Activated naive CD8-positive, alpha-beta T cell treated with anti-CD3 and anti-CD28 coated beads for 36 hours (primary cell): ENCODE measurements at regions not wholly inside any gene's neighbourhood (a gene's known extent, or its start where the extent isn't known, plus 50 kb on each side); places are given as distances from the start of the nearest gene placed in this dataset.

Experiments
- DNase-seq: peaks from one replicate; pipeline ENCODE4 v3.0.0; 2021
- H3K27ac Mint-ChIP-seq: one replicate; pipeline ENCODE4 v1.8.0; 2022; ENCODE audit warnings: mild to moderate bottlenecking, moderate library complexity, mixed read lengths
- H3K27me3 Mint-ChIP-seq: one replicate; pipeline ENCODE4 v1.8.0; 2022; ENCODE audit warnings: mild to moderate bottlenecking, mixed read lengths
- H3K36me3 Mint-ChIP-seq: one replicate; pipeline ENCODE4 v1.8.0; 2021; ENCODE audit warnings: mild to moderate bottlenecking, mixed read lengths
- H3K4me1 Mint-ChIP-seq: one replicate; pipeline ENCODE4 v1.8.0; 2021; ENCODE audit warnings: mixed read lengths
- H3K4me3 Mint-ChIP-seq: one replicate; pipeline ENCODE4 v1.8.0; 2022; ENCODE audit warnings: mild to moderate bottlenecking, moderate library complexity, mixed read lengths
- H3K9me3 Mint-ChIP-seq: one replicate; pipeline ENCODE4 v1.8.0; 2022; ENCODE audit warnings: mixed read lengths

- H3K4me3 Mint-ChIP-seq, result no peak overlapping the region
- no peaks in the 10 kb centered on the region for H3K36me3 Mint-ChIP-seq
- H3K4me1 Mint-ChIP-seq, result no peaks in the 10 kb centered on the region
- H3K27me3 Mint-ChIP-seq, result no peaks in the 10 kb centered on the region
- no peak overlapping the region for H3K27ac Mint-ChIP-seq
- H3K9me3 Mint-ChIP-seq, result no peaks in the 10 kb centered on the region
- no peak for DNase-seq
Measured at GRCh38 chr3:22098021-22098420, 347.0 kb upstream of the ZNF385D start.

- no peaks in the 10 kb centered on the region for H3K27me3 Mint-ChIP-seq
- H3K36me3 Mint-ChIP-seq, result no peaks in the 10 kb centered on the region
- H3K9me3 Mint-ChIP-seq, result no peaks in the 10 kb centered on the region
- H3K27ac Mint-ChIP-seq, result no peak overlapping the region
- H3K4me3 Mint-ChIP-seq, result no peak overlapping the region
- no peak for DNase-seq
- no peaks in the 10 kb centered on the region for H3K4me1 Mint-ChIP-seq
Measured at GRCh38 chr3:22101351-22101750, 350.3 kb upstream of the ZNF385D start.

DNA sequence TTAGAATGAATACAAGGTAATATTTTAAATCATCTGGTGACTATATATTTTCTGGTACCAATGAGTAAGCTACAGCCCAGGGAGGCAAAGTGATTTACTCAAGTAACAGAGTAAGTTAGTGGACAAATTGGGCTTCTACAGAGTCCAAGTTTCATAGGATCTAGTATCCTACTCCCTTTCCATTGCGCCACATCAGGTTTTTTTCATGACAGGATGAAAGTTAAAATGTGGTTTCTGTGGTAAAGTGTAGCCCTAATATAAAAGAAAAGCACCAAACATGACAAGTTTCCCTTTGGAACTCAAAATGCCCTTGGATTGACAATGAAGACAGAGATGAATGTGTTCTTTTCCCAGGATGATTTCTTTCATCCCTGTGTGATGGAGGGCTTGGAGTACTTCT is 350.8 kb upstream of the ZNF385D start:
- no peak for DNase-seq
- H3K9me3 Mint-ChIP-seq, result no peaks in the 10 kb centered on the region
- H3K4me1 Mint-ChIP-seq, result no peaks in the 10 kb centered on the region
- H3K27me3 Mint-ChIP-seq, result no peaks in the 10 kb centered on the region
- no peak overlapping the region for H3K27ac Mint-ChIP-seq
- no peak overlapping the region for H3K4me3 Mint-ChIP-seq
- no peaks in the 10 kb centered on the region for H3K36me3 Mint-ChIP-seq

DNA sequence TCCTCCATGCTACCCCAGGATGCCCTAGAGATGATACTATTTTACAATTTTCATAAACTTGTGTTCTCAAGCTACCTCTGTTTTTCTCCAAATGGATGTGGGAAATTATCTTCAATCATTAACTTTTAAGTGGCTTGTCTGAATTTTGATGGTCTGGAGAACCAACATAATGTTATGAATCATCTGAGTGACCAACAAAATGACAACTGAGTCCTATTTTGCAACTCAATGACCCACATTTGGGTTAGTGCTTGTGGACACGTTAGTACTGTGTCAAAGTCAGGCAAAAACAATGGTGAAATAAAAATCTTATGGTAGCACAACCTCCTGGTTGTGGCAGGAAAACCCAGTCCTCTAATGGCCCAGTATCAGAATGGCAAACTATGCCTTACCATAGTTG is 352.4 kb upstream of the ZNF385D start:
- no peak overlapping the region for H3K4me3 Mint-ChIP-seq
- H3K27ac Mint-ChIP-seq, result no peak overlapping the region
- H3K4me1 Mint-ChIP-seq, result no peaks in the 10 kb centered on the region
- no peaks in the 10 kb centered on the region for H3K27me3 Mint-ChIP-seq
- no peaks in the 10 kb centered on the region for H3K36me3 Mint-ChIP-seq
- H3K9me3 Mint-ChIP-seq, result no peaks in the 10 kb centered on the region
- no peak for DNase-seq

- Mint-ChIP-seq H3K27ac (no peak overlapping the region), H3K27me3 (no peaks in the 10 kb centered on the region), H3K36me3 (no peaks in the 10 kb centered on the region), H3K4me3 (no peak overlapping the region), H3K9me3 (no peaks in the 10 kb centered on the region), H3K4me1 (no peaks in the 10 kb centered on the region)
- no peak for DNase-seq
Measured at GRCh38 chr3:22106213-22106896, 355.3 kb upstream of the ZNF385D start.

DNA sequence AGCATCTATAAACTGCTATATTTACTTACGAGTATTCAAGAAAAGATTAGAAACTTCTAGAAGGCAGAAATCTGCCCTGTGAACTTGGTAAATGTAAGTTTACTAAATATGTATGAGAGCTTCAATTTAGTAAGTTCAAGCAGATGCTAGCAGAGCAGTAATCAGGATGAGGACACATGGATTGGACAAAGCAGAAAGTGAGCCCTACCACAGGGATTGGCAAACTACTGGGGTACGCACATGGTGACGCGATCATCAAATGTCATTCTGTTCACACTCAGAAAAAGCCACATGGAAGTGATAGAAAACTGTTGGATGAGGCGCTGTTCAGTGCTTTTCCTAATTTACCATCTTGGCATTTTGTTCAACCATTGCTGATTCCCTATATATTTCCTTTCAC is 360.2 kb upstream of the ZNF385D start:
- Mint-ChIP-seq H3K27me3 (no peaks in the 10 kb centered on the region), H3K4me3 (no peak overlapping the region), H3K27ac (no peak overlapping the region), H3K36me3 (no peaks in the 10 kb centered on the region), H3K9me3 (no peaks in the 10 kb centered on the region), H3K4me1 (no peaks in the 10 kb centered on the region)
- DNase-seq, result no peak

- DNase-seq, result no peak
- Mint-ChIP-seq H3K27me3 (no peaks in the 10 kb centered on the region), H3K27ac (no peak overlapping the region), H3K4me3 (no peak overlapping the region), H3K9me3 (no peaks in the 10 kb centered on the region), H3K4me1 (no peaks in the 10 kb centered on the region), H3K36me3 (no peaks in the 10 kb centered on the region)
Measured at GRCh38 chr3:22113453-22113852, 362.4 kb upstream of the ZNF385D start.

GRCh38 chr3:22115581-22115980 is 364.6 kb upstream of the ZNF385D start:
- H3K27me3 Mint-ChIP-seq, result no peaks in the 10 kb centered on the region
- H3K36me3 Mint-ChIP-seq, result no peaks in the 10 kb centered on the region
- no peak overlapping the region for H3K4me3 Mint-ChIP-seq
- H3K27ac Mint-ChIP-seq, result no peak overlapping the region
- no peak for DNase-seq
- no peaks in the 10 kb centered on the region for H3K9me3 Mint-ChIP-seq
- no peaks in the 10 kb centered on the region for H3K4me1 Mint-ChIP-seq

GRCh38 chr3:22117091-22117490 is 366.1 kb upstream of the ZNF385D start:
- H3K4me1 Mint-ChIP-seq, result no peaks in the 10 kb centered on the region
- no peaks in the 10 kb centered on the region for H3K9me3 Mint-ChIP-seq
- no peak overlapping the region for H3K4me3 Mint-ChIP-seq
- no peak overlapping the region for H3K27ac Mint-ChIP-seq
- H3K27me3 Mint-ChIP-seq, result no peaks in the 10 kb centered on the region
- no peaks in the 10 kb centered on the region for H3K36me3 Mint-ChIP-seq
- DNase-seq, result no peak

DNA sequence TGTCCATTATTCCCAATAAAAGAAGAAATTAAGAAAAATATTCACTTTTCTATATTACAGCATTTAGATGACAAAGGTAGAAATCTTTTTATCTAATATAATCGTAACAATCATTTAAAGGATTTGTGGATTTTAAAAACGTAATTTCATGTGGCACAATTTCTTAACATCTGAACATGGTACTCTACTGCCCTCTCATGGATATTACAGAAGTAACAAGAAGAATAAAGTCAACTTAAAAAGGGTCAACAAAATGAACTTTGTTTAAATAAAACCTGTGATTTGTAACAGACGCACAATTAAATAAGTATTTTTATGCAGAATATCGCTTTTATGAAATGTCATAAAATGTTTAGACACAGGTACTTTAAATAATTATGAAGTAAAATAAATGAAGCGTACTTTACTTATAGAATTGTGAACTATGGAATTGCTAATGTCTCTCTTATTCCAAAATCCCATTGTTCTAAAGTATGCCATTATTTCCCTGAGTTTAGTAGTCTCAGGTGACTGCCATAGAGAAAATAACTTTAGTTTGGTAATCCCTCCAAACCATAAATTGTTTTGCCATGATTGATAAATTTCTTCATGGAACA is 366.8 kb upstream of the ZNF385D start:
- H3K4me3 Mint-ChIP-seq, result no peak overlapping the region
- H3K4me1 Mint-ChIP-seq, result no peaks in the 10 kb centered on the region
- DNase-seq, result no peak
- H3K27me3 Mint-ChIP-seq, result no peaks in the 10 kb centered on the region
- no peaks in the 10 kb centered on the region for H3K9me3 Mint-ChIP-seq
- no peaks in the 10 kb centered on the region for H3K36me3 Mint-ChIP-seq
- H3K27ac Mint-ChIP-seq, result no peak overlapping the region

DNA sequence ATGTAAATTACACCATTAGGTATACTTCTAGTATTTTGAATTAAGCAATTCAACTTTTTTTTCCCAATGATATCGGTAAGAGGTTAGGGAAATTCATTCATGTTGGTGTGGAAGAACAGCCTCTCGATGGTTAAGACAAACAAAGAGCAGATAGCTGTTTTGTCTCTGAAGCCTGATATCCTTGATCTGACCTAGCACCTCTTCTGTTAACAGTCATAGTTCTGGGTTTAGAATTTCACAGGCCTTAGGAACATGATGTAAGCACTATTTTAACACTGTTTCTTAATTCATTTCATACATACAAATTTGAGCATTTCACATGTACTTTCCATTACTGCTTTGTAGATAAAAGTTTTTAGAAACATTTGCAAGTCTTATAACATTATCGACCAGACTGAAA is 367.5 kb upstream of the ZNF385D start:
- no peaks in the 10 kb centered on the region for H3K4me1 Mint-ChIP-seq

GRCh38 chr3:22121068-22121701 is 370.2 kb upstream of the ZNF385D start:
- Mint-ChIP-seq H3K27ac (no peak overlapping the region), H3K27me3 (no peaks in the 10 kb centered on the region), H3K36me3 (no peaks in the 10 kb centered on the region), H3K9me3 (no peaks in the 10 kb centered on the region), H3K4me3 (no peak overlapping the region), H3K4me1 (no peaks in the 10 kb centered on the region)
- DNase-seq, result no peak

More for the DNA sequence above, 367.5 kb upstream of the ZNF385D start:
- no peaks in the 10 kb centered on the region for H3K9me3 Mint-ChIP-seq
- no peaks in the 10 kb centered on the region for H3K27me3 Mint-ChIP-seq
- H3K4me3 Mint-ChIP-seq, result no peak overlapping the region
- DNase-seq, result no peak
- no peak overlapping the region for H3K27ac Mint-ChIP-seq
- no peaks in the 10 kb centered on the region for H3K36me3 Mint-ChIP-seq

DNA sequence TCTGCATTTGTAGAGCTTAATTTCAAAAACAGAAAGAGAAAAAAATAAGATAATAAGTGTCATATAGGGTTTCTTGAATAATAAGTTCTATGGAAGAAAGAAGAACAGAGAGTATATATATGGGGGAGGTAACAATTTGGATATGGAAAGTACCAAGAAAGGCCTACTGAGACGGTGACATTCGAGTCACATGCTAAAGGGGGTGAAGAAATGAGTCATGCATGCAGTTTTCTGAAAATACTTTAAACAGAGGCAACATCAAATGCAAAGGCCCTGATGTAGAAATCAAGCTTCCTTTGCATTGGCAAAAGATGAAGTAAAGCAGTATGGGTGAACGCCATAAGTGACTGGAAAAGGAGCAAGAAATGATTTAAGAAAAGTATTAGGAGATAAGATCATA is 371.6 kb upstream of the ZNF385D start:
- Mint-ChIP-seq H3K4me1 (no peaks in the 10 kb centered on the region), H3K9me3 (no peaks in the 10 kb centered on the region), H3K36me3 (no peaks in the 10 kb centered on the region), H3K27ac (no peak overlapping the region), H3K4me3 (no peak overlapping the region), H3K27me3 (no peaks in the 10 kb centered on the region)
- no peak for DNase-seq

DNA sequence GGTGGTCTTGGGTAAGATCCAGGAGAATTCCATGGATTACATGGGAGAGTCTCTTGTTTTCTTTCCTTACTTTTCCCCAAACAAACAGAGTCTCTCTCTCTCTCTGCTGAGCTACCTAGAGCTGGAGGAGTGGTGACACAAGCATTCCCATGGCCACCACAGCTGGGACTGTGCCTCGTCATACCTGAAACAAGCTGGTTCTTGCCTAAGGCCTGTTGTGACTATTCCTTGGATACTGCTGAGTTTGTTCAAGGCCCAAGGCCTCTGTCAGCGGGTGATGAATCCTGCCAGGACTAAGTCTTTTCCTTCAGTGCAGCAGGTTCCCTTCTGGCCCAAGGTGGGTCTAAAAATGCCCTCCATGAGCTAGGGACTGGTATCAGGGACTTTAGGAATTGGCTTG is 378.1 kb upstream of the ZNF385D start:
- Mint-ChIP-seq H3K4me3 (no peak overlapping the region), H3K36me3 (no peaks in the 10 kb centered on the region), H3K27ac (no peak overlapping the region)

GRCh38 chr3:22141769-22142168 is 390.8 kb upstream of the ZNF385D start:
- DNase-seq, result no peak
- H3K27ac Mint-ChIP-seq, result no peak overlapping the region
- no peaks in the 10 kb centered on the region for H3K36me3 Mint-ChIP-seq
- no peaks in the 10 kb centered on the region for H3K9me3 Mint-ChIP-seq
- no peaks in the 10 kb centered on the region for H3K27me3 Mint-ChIP-seq
- no peaks in the 10 kb centered on the region for H3K4me1 Mint-ChIP-seq
- no peak overlapping the region for H3K4me3 Mint-ChIP-seq

More for the DNA sequence above, 378.1 kb upstream of the ZNF385D start:
- no peak for DNase-seq
- no peaks in the 10 kb centered on the region for H3K4me1 Mint-ChIP-seq
- no peaks in the 10 kb centered on the region for H3K9me3 Mint-ChIP-seq
- H3K27me3 Mint-ChIP-seq, result no peaks in the 10 kb centered on the region

DNA sequence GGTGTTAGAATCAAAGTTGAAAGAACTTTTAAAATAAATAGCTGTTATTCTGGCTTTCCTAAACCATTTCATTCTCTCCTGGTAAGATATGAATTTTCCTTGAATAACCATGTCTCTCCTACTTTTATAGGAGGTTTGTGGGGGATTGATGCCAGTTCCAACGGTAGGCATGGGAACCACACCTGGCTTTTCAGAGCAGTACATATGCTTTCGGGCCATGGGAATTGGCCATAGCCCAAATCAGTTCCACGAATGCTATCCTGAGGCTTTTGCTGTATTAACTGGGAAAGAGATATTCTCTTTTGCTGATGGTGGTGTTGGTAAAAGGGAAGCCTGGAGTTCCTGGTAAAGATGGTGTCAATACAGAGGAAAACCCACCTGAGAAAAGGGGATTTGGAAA is 396.2 kb upstream of the ZNF385D start:
- Mint-ChIP-seq H3K4me1 (no peaks in the 10 kb centered on the region), H3K4me3 (no peak overlapping the region)

More for the DNA sequence above, 396.2 kb upstream of the ZNF385D start:
- no peaks in the 10 kb centered on the region for H3K9me3 Mint-ChIP-seq
- DNase-seq, result no peak
- H3K36me3 Mint-ChIP-seq, result no peaks in the 10 kb centered on the region
- no peaks in the 10 kb centered on the region for H3K27me3 Mint-ChIP-seq
- no peak overlapping the region for H3K27ac Mint-ChIP-seq
